ENCODE measurements at regions not wholly inside any gene's neighbourhood (a gene's known extent, or its start where the extent isn't known, plus 50 kb on each side); places are given as distances from the start of the nearest gene placed in this dataset.

GRCh38 chr17:77036136-77036840, 104.5 kb upstream of the SEC14L1 start:
- TF ChIP-seq ELK1 (IDR thresholded peaks at IDR 0.05; ENCODE audit: borderline replicate concordance, low read depth, low read length) (no peak), POLR2A (IDR thresholded peaks at IDR 0.05; ENCODE audit: low read depth, low read length) (no peak)

All from IMR-90 (cell line).